GM21390 (cell line): ENCODE measurements at regions not wholly inside any gene's neighbourhood (a gene's known extent, or its start where the extent isn't known, plus 50 kb on each side); places are given as distances from the start of the nearest gene placed in this dataset.
"Not testable (repeated sequence)": the region's sequence is repeated elsewhere in the genome, so short reads cannot be mapped to it uniquely, and the experiment has no call there.

Experiments used
- ATAC-seq: cut with Tn5 transposase; IDR thresholded peaks from one replicate; pipeline ENCODE4 v1.9.1; 2021; ENCODE audit not compliant: unreplicated experiment

DNA sequence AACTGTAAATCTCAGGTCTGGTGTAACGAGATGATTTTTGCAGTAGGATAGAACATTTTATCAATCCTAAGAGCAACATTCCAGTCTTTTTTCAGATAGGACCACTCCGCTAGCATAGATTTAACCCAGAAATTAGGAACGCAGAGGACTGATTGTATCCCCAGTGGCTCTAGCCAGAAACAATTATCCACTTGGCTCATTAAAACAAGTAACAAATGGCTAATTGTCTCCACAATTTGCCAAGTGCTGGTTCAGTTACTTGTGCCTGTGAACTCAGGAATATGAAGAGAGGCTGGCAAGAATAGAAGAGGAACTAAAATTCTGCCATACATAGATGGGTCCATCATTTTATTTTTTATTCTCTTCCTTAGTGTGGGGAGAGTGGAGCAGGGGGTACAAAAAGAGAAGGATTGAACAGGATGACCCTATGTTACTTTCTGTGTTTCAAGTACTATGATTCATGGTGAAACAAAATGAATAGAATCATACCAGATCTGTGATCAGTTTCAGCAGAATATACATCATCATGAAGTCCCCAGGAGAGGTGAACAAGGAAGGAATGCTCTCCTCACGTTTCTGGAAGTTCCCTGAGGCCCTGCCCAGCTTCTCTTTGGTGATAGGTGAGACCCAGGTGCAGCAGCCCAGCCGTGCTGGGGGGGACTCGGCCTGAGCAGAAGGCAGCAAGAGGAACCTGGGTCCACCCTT is 121.6 kb downstream of the ARL4C start:
- ATAC-seq = no peak

DNA sequence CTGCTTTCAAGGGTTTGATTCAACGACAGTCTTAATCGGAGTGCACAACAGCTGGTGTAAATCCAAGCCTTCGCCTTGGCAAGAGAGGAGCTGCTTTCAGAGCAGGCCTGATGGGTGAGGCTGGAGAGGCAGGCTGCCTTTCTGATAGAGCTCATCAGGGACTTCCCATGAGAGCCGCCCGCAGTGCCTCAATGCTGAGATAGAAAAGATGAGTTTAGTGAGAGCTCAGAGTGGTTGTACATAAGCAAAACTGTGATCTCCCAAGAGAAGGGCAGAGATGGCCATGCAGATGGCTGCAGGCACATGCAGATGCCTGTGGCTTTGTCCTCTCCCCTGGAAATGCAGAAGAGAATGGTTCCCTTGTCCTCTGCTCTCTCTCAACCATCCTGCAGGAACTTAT is 122.1 kb downstream of the ARL4C start:
- ATAC-seq = no peak

DNA sequence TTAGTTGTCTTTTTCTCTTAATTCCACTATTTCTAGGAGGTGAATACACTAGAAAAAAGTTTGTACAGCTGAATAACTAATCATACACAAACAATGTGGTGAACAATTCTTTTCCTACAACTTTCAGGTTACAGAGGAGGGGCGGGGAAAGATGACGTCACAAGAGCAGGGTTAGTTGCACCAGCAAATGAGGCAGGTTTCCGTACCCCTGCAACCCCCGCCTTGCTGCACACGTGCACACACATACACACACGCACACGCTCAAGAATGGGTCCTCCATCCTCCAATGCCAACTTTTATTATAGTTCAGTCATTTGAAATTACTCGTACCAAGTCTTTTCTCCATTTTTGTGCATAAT is 122.8 kb downstream of the ARL4C start:
- ATAC-seq = no peak

DNA sequence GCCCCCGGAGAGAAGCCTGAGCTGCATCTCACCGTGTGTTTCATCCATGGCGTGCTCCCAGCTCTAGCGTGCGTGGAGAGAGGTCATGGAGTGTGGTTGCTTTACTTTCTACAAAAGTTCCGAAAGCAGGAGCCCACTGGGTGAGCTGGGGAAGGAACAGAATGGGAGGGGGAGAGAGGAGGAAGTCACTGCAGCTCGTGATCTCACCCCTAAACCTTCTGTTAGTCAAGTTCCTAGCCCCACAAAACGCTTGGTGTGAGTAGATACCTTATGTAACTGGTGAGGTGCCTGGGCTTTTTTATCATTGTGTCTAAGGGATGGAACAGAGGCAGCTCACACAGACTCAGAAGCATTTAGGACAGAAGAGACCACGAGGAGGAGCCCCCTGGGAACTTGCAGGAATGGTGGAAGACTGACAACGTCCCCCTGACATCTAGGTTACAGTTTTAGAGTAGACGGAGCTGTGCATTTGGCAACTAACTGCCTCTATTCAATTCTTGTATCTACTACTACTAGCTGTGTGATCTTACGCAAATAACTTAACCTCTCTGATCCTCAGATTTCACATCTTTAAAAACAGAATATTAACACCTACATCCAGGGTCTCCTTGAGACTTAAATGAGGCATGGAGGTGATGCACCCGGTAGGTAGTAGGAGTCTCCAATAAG is 123.3 kb downstream of the ARL4C start:
- no peak for ATAC-seq

DNA sequence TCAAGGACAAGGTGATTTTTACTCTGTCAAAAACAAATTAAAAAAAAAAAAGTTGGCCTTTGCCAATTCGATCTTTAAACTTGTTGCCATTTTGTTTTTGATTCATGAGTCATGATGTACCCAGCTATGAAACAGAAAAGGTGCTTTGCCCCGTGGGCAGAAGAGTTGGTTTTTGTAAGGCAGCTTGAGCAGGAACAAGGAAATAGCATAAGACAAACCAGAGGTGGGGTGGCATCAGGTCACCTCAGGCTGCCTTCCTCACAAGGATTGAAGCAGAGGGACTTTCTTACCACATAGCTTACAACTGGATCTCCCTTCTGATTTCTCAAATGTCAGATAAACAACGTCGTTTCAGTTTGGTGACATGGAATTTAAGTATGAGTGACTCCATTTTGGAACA is 123.8 kb downstream of the ARL4C start:
- no peak for ATAC-seq

DNA sequence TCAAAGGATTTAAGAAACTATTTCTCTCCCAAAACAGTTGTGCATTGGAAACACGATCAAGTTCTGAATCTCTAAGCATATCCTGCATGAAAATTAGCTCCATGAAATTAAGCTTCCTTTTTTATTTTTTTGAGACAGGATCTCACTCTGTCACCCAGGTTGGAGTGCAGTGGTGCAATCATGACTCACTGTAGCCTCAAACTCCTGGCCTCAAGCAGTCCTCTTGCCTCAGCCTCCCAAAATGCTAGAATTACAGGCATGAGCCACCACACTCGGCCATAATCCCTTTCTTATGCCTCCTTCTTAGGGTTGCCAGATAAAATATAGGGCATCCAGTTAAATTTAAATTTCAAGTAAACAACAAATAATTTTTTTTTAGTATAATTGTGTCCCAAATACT is 124.4 kb downstream of the ARL4C start:
- no peak for ATAC-seq

DNA sequence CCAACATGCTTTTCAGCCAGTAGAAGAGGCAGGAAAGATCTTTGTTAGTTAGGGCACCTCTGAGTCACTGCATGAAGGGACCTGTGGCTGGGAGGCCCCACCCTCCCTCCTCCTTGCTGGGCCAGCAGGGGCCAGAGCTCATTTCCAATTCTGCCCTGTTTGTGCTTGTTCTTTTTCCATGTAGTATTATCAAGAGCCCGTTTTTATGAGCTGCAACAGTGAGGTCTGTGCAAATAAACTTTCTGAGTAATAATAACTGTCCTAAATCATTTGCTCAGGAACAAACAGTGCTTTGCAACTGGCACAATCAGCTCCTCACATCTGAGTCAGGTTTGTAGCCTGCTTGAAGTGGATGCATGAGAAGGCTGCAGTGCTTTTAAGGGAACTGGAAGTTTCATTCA is 128.0 kb downstream of the ARL4C start:
- no peak for ATAC-seq

DNA sequence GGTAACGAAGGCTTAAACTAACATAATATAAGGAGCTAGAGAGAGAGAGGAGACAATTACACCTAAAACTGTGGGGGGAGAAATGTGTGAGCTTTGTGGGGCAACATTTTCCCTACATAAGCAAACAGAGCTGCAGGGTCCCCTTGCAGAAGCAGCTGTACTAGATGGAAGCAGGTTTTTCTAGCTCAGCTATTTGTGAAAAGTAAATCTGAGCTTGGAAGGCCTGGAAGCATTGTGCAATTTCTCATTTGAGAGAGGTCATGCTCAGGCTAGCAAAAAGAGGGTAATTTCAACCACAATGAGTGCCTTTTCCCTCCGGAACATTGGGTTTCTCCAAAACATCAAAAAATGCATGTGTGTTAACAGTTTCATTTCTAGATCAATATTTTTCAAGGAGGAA is 130.0 kb downstream of the ARL4C start:
- ATAC-seq = no peak

DNA sequence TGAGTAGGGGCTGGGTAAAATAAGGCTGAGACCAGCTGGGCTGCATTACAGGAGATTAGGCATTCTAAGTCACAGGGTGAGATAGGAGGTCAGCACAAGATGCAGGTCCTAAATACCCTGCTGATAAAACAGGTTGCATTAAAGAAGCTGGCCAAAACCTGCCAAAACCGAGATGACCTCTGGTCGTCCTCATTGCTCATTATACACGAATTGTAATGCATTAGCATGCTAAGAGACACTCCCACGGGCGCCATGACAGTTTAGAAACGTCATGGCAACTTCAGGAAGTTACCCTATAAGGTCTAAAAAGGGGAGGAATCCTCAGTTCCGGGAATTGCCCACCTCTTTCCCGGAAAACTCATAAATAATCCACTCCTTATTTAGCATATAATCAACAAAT is 132.2 kb downstream of the ARL4C start:
- ATAC-seq = no peak

DNA sequence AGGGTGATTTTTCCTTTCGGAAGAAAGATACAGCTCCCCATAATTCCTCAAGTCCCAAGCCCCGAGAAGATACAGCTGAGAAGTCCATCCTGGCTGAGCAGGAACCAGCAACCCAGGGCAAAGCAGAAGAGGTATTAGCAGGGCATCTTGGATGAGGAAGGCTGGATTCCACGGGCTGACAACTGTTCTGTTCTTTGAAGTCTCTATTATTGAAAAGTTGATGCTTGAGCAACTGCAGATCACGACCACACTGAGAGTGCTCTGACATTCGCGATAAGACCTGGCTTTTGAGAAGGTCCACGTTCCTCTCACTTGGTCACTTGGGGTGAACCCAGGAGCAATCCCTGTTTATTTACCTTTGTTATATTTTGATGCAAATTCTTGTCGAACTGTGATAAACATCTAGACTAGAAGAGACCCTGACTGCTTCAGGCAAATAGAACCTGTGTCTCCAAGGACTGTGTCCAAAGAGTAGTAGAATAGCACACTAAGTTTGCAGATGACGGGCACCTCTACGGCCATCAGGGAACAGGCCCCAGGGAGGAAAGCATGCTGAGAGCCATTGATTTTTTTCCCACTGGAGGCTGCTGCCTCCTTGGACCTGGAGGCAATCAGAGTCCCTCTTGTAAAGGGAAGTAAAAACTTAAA is 133.1 kb downstream of the ARL4C start:
- ATAC-seq = no peak

DNA sequence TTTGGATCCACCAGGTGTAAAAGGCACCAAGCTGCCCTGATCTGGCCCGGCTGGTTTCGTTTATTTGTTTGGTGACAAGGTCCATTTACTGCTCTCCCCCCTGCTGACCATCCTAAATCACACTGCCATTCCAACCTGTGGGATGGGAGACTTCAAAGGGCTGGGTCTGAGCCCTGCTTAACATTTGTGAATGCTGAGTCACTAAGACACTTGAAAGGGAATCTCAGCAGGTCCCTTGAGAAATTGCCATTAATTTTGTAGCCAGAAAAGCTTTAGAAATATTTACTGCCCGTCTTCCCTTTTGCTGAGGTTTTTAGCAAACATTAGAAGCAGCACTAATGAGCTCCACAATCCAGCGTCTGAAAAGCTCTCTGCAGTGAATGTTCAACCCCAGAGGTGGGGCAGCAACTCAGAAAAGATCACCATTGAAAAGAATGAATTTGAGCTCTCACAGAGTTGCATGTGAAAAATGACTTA is 133.8 kb downstream of the ARL4C start:
- no peak for ATAC-seq

DNA sequence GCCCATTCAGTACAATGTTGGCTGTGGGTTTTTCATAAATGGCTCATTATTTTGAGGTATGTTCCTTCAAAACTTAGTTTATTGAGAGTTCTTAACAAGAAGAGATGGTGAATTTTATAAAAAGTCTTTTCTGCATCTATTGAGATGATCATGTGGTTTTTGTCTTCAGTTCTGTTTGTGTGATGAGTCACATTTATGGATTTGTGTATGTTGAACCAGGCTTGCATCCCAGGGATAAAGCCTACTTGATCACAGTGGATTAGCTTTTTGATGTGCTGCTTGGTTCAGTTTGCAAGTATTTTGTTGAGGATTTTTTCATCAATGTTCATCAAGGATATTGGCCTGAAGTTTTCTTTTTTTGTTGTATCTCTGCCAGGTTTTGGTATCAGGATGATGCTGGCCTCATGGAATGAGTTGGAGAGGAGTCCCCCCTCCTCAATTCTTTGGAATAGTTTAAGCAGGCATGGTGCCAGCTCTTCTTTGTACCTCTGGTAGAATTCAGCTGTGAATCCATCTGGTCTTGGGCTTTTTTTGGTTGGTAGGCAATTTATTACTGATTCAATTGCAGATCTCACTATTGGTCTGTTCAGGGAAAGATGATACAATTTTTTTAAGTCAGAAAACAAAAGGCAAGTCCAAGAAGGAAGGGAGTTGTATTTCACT is 136.4 kb downstream of the ARL4C start:
- not testable (repeated sequence) for ATAC-seq

DNA sequence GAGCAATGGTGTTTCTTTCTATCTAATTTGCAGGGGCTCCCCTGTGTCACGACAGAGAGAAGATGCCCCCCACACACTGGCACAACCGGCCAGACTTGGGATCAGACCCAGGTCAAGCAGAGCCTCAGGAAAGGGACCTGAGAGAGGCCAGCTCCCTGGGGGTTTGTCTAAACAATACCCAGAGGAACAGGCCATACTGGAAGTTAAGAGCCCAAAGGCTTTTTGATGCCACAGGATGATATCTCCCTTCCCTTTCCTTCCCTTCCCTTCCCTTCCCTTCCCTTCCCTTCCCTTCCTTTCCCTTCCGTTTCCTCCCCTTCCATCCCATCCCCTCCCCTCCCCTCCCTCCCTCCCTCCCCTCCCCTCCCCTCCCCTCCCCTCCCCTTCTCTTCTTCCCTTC is 139.2 kb downstream of the ARL4C start:
- ATAC-seq = no peak

DNA sequence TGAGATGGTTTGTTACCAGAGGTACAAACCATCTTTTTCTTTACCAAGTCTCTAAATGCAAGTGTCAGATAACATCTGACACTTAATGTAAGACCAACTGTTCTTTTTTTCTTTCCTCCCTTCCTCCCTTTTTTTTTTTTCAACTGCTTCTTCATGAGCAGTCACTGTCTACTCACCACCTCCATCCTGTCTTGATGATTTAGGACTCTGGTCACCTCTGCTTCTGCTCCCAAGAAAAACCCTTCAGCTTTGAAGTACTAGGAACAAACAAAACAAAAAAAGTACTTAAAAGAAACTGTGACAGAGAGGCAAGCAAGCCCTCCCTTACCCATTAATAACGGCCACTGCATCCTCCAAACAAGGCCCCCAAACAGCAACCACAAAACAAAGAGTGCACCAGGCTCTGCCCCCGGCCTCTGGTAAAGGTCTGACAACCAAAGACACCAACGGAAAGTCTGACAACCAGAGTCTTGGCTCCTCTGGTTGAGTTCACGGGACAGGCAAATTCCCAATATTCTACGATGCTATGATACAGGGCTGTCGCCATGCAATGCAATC is 141.0 kb downstream of the ARL4C start:
- ATAC-seq = no peak

DNA sequence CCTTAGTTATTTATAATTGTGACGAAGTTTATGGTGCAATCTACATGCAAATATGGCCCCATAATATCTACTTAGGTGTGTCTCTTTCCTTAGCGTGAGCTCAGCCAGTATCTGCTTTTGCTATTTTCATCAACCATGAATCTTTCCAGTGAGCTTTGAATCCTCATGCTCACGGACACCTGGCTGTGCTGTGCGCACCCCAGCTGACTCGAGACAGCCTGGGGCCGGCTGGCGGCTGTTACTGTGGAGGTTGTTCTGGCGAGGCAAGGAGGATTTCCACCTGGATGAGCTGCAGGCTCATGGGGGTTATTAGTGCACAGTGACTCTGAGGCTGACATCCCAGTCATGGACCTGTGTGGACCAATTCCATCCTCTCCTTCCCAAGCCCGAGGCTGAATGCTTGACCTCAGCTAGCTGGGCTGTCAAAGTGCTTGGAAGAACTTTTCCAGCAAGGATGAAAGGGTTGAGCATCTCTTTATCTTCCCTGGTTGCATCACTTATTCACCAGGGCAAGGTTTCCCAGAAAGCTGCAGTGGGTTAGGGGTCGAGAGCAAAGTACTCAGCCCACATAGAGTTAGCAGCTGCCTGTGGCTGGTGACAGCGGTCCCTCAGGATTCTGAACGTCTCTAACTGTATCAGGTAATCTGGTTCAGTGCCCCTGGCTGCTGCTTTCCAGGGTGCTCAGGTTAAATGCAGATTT is 141.7 kb downstream of the ARL4C start:
- ATAC-seq = no peak

DNA sequence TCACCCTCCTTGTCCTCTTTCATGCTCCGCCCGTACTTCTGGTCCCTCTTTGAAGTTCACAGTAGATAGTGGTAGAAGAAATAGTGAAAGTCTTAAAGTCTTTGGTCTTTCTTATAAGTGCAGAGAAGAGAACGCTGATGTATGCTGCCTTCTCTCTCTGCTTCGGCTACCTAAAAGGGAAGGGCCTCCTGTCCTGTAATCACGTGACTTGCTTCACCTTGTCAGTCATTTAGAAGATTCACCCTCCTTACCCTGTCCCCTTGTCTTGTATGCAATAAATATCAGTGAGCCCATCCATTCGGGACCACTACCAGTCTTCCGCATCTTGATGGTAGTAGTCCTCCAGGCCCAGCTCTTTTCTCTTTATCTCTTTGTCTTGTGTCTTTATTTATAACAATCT is 144.6 kb downstream of the ARL4C start:
- no peak for ATAC-seq

DNA sequence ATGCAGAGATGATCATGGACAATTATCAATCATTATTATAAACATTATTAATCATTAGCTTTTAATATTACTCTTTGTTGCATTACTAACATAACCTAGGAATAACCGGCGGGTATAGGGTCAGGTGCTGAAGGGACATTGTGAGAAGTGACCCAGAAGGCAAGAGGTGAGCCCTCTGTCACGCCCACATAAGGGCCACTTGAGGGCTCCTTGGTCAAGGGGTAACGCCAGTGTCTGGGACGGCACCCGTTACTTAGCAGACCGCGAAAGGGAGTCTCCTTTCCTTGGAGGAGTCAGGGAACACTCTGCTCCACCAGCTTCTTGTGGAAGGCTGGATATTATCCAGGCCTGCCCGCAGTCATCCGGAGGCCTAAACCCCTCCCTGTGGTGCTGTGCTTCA is 145.0 kb downstream of the ARL4C start:
- not testable (repeated sequence) for ATAC-seq

DNA sequence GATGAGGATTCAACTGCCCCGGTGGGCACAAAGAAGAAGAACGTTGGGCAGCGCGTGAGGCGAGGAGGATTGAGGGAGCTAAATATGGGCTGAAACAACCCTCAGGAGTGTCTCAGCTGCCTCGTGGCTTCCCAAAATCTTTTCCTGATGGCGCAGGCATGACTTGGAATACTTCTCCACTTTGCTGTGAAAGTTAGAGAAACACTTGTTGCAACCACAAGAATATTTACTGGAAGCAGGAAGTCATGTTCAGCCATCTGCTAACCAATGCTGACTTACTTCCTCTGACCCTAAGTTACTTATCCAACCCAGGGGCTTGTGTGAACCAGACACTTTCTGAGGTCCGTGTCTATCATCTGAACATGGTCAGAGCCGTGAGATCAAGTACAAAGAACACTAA is 148.8 kb downstream of the ARL4C start:
- no peak for ATAC-seq

DNA sequence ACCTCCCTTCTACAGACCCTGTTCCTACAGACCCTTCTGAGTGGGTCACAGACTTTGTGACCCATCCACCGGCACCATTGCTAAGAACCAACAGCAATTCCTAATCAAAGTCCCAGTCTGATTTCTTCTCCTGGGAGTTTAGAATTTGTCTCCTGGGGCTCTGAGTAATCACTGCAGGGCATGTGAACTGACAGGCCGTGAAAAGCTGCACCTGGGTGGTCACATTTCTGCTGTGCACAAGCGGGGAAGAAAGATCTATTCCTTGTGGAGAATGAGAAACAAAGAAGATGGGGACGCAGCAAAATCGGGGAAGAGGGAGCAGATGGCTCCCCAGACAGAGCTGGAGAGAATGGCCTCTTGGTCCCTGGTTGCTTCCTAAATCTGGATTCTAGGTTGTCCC is 151.0 kb downstream of the ARL4C start:
- no peak for ATAC-seq

DNA sequence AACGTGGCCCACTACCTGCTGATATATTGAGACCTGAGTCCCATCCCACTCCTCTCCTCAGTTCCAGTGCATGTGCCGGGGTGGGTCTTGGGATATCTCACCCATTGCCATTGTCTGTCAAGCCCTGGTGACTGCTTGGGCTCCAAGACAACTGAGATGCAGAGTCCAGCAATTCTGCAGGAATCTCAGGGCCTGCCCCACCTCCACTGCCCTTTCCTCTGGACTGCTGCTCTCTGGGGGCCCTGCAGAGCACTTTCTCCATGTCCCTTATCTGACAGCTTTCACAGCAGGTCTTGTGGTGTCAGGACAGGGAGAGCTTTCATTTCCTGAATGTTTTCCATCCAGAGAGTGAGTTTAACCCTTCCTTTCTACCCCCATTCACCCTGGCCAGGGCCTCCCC is 152.9 kb downstream of the ARL4C start:
- no peak for ATAC-seq

DNA sequence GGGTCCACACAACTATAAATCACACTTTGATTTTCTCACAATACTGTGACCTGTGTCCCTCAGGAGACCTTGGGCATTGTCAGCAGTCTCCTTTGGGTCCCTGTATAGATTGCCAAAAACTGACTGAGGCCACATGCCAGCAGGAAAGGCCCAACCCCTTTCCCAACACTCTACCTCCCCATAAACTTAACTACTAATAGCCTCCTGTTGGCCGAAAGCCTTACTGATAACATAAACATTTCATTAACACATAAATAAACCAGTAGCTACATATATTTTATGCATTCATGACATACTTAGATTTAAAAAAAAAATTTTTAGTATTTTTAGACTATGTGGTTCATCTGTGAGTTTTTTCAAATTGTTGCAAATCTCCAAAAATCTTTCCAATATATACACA is 153.5 kb downstream of the ARL4C start:
- no peak for ATAC-seq
